Neural progenitor cell (in vitro differentiated cells): ENCODE measurements at regions not wholly inside any gene's neighbourhood (a gene's known extent, or its start where the extent isn't known, plus 50 kb on each side); places are given as distances from the start of the nearest gene placed in this dataset.

Experiments used
- DNase-seq: peaks from one replicate; pipeline ENCODE4 v3.0.0-alpha.2; 2016; ENCODE audit warnings: low spot score
- H2AFZ ChIP-seq: fragments of 200-600 bp; sonication (generic); replicated peaks from 2 replicates; pipeline ENCODE4 v1.6.1; 2016; ENCODE audit warnings: antibody characterized with exemption
- H3F3A ChIP-seq: fragments of 200-600 bp; sonication (generic); 2 replicates; pipeline ENCODE4 v1.6.1; 2016; ENCODE audit warnings: antibody characterized with exemption, low read depth
- H3K27ac ChIP-seq: fragments of 200-600 bp; sonication (generic); 2 replicates; pipeline ENCODE4 v1.5.1; 2016; ENCODE audit warnings: mild to moderate bottlenecking
- H3K27me3 ChIP-seq: fragments of 200-600 bp; sonication (generic); 2 replicates; pipeline ENCODE4 v1.6.1; 2016; ENCODE audit warnings: mild to moderate bottlenecking, moderate library complexity
- H3K36me3 ChIP-seq: fragments of 200-600 bp; sonication (generic); 2 replicates; pipeline ENCODE4 v1.5.1; 2016
- H3K4me1 ChIP-seq: fragments of 200-600 bp; sonication (generic); 2 replicates; pipeline ENCODE4 v1.6.1; 2016; ENCODE audit warnings: mixed run types
- H3K4me2 ChIP-seq: fragments of 200-600 bp; sonication (generic); 2 replicates; pipeline ENCODE4 v1.6.1; 2016
- H3K4me3 ChIP-seq: fragments of 200-600 bp; sonication (generic); 2 replicates; pipeline ENCODE4 v1.5.1; 2016
- H3K79me2 ChIP-seq: fragments of 200-600 bp; sonication (generic); 2 replicates; pipeline ENCODE4 v1.6.1; 2016; ENCODE audit warnings: low read depth
- H3K9ac ChIP-seq: fragments of 200-600 bp; sonication (generic); 2 replicates; pipeline ENCODE4 v1.6.1; 2016
- H3K9me3 ChIP-seq: fragments of 200-600 bp; sonication (generic); 2 replicates; pipeline ENCODE4 v1.5.1; 2016; ENCODE audit warnings: low read depth
- H4K20me1 ChIP-seq: fragments of 200-600 bp; sonication (generic); 2 replicates; pipeline ENCODE4 v1.6.1; 2016; ENCODE audit warnings: low read depth
- H3K27ac Mint-ChIP-seq: 3 replicates; pipeline ENCODE4 v1.8.0; 2021; ENCODE audit warnings: mixed read lengths
- H3K27me3 Mint-ChIP-seq: 2 replicates; pipeline ENCODE4 v1.8.0; 2022; ENCODE audit warnings: low read depth, mild to moderate bottlenecking, inconsistent platforms, moderate library complexity, mixed read lengths; ENCODE audit not compliant: insufficient read depth
- H3K36me3 Mint-ChIP-seq: 3 replicates; pipeline ENCODE4 v1.8.0; 2021; ENCODE audit warnings: mixed read lengths
- H3K4me1 Mint-ChIP-seq: 3 replicates; pipeline ENCODE4 v1.8.0; 2021; ENCODE audit warnings: mixed read lengths
- H3K4me3 Mint-ChIP-seq: 3 replicates; pipeline ENCODE4 v1.8.0; 2021; ENCODE audit warnings: mild to moderate bottlenecking, moderate library complexity, mixed read lengths
- H3K9me3 Mint-ChIP-seq: 3 replicates; pipeline ENCODE4 v1.8.0; 2020; ENCODE audit warnings: mixed read lengths
- EZH2 ChIP-seq: fragments of 200-600 bp; sonication (generic); IDR thresholded peaks from 2 replicates; pipeline ENCODE4 v1.6.1; 2017; ENCODE audit warnings: antibody characterized with exemption, mild to moderate bottlenecking, moderate library complexity
- EZH2phosphoT487 ChIP-seq: fragments of 200-600 bp; sonication (generic); IDR thresholded peaks from 2 replicates; pipeline ENCODE4 v1.6.1; 2017; ENCODE audit warnings: antibody characterized with exemption
- TF ChIP-seq, protein P1 (sequence below): fragments of 200-600 bp; sonication (generic); IDR thresholded peaks from 2 replicates; pipeline ENCODE4 v1.5.1; 2017; ENCODE audit warnings: antibody characterized with exemption, mild to moderate bottlenecking

DNA sequence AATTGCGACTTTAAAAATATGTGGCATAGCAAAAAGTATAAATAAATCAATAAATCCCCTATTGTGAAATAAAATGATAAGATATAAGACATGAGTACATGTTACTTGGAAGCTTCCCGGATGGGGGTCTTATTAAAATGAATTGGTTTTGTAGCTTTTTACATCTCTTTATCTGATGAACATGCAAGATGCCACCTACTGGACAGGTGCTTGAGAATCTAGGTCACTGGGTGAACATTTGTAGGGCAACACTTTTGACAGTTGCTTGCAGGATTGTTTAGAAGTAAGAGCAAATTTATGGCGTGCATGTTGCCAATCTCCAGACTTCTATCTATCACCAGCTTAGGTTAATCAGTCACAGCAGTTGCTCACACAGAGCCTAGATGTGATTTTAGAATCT, 362.7 kb upstream of the SUCLG2 start:
- Mint-ChIP-seq H3K4me3 (no peak overlapping the region), H3K4me1 (no peaks in the 10 kb centered on the region), H3K9me3 (no peaks in the 10 kb centered on the region), H3K36me3 (no peaks in the 10 kb centered on the region), H3K27me3 (no peaks in the 10 kb centered on the region), H3K27ac (no peak overlapping the region)
- no peak overlapping the region for H3K27ac ChIP-seq
- no peaks in the 10 kb centered on the region for H3K27me3 ChIP-seq
- no peaks in the 10 kb centered on the region for H3K4me1 ChIP-seq
- no peak overlapping the region for H3K4me2 ChIP-seq
- H3K4me3 ChIP-seq: no peak overlapping the region
- H3K9ac ChIP-seq: no peak overlapping the region
- no peaks in the 10 kb centered on the region for H4K20me1 ChIP-seq
- no peak for TF ChIP-seq EZH2
- TF ChIP-seq, protein P1, sequence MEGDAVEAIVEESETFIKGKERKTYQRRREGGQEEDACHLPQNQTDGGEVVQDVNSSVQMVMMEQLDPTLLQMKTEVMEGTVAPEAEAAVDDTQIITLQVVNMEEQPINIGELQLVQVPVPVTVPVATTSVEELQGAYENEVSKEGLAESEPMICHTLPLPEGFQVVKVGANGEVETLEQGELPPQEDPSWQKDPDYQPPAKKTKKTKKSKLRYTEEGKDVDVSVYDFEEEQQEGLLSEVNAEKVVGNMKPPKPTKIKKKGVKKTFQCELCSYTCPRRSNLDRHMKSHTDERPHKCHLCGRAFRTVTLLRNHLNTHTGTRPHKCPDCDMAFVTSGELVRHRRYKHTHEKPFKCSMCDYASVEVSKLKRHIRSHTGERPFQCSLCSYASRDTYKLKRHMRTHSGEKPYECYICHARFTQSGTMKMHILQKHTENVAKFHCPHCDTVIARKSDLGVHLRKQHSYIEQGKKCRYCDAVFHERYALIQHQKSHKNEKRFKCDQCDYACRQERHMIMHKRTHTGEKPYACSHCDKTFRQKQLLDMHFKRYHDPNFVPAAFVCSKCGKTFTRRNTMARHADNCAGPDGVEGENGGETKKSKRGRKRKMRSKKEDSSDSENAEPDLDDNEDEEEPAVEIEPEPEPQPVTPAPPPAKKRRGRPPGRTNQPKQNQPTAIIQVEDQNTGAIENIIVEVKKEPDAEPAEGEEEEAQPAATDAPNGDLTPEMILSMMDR: peak; percentile 25
- H3K79me2 ChIP-seq: no peaks in the 10 kb centered on the region
- H3F3A ChIP-seq: no peaks in the 10 kb centered on the region
- H3K36me3 ChIP-seq: no peaks in the 10 kb centered on the region
- no peak overlapping the region for H2AFZ ChIP-seq
- DNase-seq: no peak
- H3K9me3 ChIP-seq: no peaks in the 10 kb centered on the region

DNA sequence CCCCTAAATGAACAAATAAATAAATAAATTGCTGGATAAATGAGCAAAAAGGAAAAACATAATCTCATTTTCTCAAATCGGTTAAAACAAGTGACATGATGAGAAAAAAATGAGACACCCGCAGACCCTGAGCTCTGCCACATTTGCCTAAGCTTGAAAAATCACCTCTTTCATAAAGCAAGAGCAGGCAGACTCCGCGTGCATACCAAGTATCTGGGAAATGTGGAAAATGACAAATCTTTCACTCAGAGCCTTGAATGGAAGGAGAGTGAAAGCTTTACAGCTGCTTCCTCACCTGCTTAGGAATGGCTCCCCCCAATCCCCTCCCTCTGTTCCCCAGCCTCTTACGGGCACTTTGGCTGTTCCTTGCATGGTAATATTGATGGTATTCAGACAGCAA, 355.5 kb upstream of the SUCLG2 start:
- Histone ChIP-seq H3K9me3 (no peaks in the 10 kb centered on the region), H4K20me1 (no peaks in the 10 kb centered on the region), H3K4me2 (no peak overlapping the region), H3K4me3 (no peak overlapping the region), H3K4me1 (peaks cover 12% of the 10 kb centered on the region), H3K27me3 (peaks cover 33% of the 10 kb centered on the region), H2AFZ (no peak overlapping the region), H3K36me3 (no peaks in the 10 kb centered on the region), H3K9ac (no peak overlapping the region), H3K79me2 (no peaks in the 10 kb centered on the region), H3K27ac (no peak overlapping the region), H3F3A (peaks cover 4% of the 10 kb centered on the region)
- H3K27ac Mint-ChIP-seq: no peak overlapping the region
- TF ChIP-seq, protein P1: no peak
- no peak for TF ChIP-seq EZH2phosphoT487
- TF ChIP-seq EZH2: no peak
- DNase-seq: no peak
- H3K27me3 Mint-ChIP-seq: peaks cover 10% of the 10 kb centered on the region
- no peaks in the 10 kb centered on the region for H3K36me3 Mint-ChIP-seq
- H3K9me3 Mint-ChIP-seq: no peaks in the 10 kb centered on the region
- H3K4me3 Mint-ChIP-seq: no peak overlapping the region
- peaks cover 4% of the 10 kb centered on the region for H3K4me1 Mint-ChIP-seq

DNA sequence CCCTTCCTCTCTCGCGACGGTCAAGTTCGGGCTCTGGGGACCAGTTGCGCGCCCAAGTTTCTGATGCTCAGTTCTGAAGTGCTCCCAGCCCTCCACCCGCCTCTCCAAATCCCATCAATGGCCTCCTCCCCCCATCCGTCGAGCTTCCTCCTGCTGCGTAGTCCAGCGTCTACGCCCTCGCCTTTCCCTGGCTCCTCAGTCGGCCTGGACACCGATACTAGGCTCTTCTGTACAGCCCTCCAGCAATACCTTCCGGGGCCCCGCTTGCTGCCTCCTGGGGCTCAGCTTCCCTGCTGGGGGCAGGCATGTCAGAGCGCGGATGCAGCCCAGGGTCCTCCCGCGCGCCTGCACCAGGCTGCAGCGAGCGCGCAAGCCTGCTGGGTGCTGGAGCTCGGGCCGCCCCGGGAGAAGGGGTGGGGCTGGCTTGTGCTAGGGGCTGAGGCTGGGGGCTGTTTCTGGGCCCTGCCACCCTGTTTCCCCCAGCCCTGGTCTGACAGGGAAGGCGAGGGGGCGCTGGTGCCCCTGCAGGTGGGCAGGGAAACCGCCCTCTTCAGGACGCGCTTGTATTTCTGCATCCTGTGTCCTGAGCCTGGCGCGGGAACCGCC, 353.3 kb upstream of the SUCLG2 start:
- TF ChIP-seq EZH2phosphoT487: no peak
- TF ChIP-seq EZH2: peak; percentile 16
- TF ChIP-seq, protein P1: peak; percentile 64
- Histone ChIP-seq H3K79me2 (no peaks in the 10 kb centered on the region), H3K27me3 (peaks cover 33% of the 10 kb centered on the region), H3K36me3 (no peaks in the 10 kb centered on the region), H4K20me1 (no peaks in the 10 kb centered on the region), H3K4me1 (peaks cover 17% of the 10 kb centered on the region), H3F3A (peaks cover 4% of the 10 kb centered on the region), H3K4me3 (peak overlapping the region; percentile 68), H3K27ac (no peak overlapping the region), H3K9ac (no peak overlapping the region), H2AFZ (peak overlapping the region; percentile 89), H3K9me3 (no peaks in the 10 kb centered on the region), H3K4me2 (peak overlapping the region; percentile 85)
- peak; percentile 73 for DNase-seq
- Mint-ChIP-seq H3K9me3 (no peaks in the 10 kb centered on the region), H3K4me1 (peaks cover 4% of the 10 kb centered on the region), H3K36me3 (no peaks in the 10 kb centered on the region), H3K27me3 (peaks cover 10% of the 10 kb centered on the region), H3K27ac (no peak overlapping the region), H3K4me3 (peak overlapping the region; percentile 78)
